ENCODE measurements at regions not wholly inside any gene's neighbourhood (a gene's known extent, or its start where the extent isn't known, plus 50 kb on each side); places are given as distances from the start of the nearest gene placed in this dataset.

GRCh38 chr2:205902041-205902899 is 183.7 kb downstream of the INO80D start:
- DNase-seq (ENCODE audit: low read depth in 2 of 2) = no peak

GRCh38 chr2:205901491-205901890 is 184.5 kb downstream of the INO80D start:
- no peak for DNase-seq (ENCODE audit: low read depth in 2 of 2)

- no peak for DNase-seq (ENCODE audit: low read depth in 2 of 2)
Measured at GRCh38 chr2:205898744-205899143, 187.2 kb downstream of the INO80D start.

DNA sequence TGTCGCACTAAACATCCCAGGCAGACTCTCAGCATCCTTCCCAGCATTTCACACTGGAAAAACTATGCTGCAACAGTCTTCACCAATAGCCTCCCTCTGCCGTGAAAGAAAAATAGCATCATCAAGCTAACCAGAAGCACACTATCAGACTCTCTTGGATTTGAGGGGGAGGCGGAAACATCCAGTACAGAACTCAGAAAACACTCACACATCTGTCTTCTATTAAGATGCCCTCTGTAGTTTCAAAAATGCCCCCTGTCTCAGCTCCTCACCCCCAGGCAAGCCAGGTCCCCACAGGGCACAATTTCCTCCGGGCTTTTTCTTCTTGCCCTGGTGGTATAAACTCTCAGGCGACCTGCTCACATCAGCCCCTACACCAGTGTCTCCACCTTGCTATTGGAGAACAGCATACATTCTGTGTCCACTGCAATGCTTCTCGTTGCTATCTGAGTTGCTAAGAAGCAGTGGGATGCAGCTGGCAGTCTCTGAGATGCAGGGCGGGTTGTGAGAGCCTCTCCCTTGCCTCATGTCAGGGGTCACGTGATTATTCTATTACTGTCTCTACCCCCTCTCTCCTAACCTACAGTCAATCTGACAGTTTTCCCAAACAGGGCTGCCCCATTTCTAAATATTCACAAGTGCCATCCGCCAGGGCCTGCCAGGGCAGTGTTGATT is 189.9 kb downstream of the INO80D start:
- DNase-seq (ENCODE audit: low read depth in 2 of 2) = no peak

DNA sequence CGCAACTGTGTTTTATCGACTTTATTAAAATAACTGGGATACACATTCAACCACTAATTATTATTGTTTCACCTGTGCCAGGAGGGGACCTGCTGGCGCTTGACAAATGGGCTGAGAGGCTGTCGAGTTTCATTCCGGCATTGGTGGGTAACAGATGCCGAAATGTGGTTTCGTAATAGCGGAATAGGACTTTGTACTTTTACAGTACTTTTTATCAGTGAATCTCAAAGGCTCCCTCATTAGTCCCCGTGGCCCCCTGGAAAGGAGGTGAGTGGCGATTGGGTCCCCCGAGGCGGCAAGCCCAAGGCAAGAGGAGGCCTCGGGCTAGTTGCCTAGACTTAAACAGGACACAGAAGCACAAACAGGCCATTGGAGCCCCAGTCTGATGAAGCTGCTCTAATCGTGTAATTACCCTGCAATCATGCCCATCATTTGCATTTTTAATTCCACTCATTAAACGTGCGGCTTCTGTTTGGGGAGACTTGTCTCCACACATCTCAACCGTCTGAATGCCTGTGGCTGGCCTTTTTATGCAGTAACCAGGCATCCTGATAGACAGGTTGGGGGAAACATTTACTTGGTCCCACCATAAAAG is 193.2 kb downstream of the INO80D start:
- DNase-seq (ENCODE audit: low read depth in 2 of 2) = no peak

GRCh38 chr2:205892251-205892655 is 193.7 kb downstream of the INO80D start:
- no peak for DNase-seq (ENCODE audit: low read depth in 2 of 2)

DNA sequence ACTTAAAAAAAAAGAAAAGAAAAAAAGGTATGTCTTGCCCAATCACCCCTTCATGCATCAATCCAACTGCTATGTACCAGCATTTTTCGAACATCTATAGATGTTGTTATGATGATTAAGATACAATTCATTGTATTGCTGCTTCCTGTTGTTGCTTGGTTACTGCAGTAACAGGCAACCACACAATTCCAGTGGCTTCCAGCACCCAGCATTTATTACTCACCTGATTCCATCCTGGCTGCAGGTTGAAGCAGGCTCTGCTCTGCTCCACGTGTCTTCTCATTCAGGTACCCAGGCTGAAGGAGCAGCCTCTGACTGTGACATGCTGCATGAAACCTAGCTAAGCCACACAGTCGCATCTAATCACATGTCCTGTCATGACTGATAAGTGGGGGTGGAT is 196.9 kb downstream of the INO80D start:
- no peak for DNase-seq (ENCODE audit: low read depth in 2 of 2)

DNA sequence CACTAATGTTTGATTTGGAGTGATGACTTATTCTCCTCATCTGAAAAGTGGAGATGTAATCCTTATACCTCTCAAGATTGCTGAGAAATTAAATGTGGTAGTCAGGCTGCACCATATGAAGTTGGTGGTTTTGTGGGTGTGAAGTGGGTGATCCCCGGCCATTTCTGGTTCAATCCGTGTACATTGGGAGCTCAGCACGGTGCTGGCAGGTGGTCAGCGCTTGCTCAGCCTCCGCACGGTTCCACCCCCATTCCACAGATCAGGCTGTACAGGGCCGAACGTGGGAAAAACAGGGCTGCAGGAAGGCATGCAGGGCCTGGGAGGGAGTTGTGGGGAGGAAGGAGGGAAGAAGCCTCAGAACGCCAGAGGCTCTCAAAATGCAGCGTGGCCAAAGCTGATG is 198.3 kb downstream of the INO80D start:
- DNase-seq (ENCODE audit: low read depth in 2 of 2) = no peak

GRCh38 chr2:205885492-205886099 is 200.4 kb downstream of the INO80D start:
- DNase-seq (ENCODE audit: low read depth in 2 of 2) = peak in 1 of 2 donors; percentile 28

DNA sequence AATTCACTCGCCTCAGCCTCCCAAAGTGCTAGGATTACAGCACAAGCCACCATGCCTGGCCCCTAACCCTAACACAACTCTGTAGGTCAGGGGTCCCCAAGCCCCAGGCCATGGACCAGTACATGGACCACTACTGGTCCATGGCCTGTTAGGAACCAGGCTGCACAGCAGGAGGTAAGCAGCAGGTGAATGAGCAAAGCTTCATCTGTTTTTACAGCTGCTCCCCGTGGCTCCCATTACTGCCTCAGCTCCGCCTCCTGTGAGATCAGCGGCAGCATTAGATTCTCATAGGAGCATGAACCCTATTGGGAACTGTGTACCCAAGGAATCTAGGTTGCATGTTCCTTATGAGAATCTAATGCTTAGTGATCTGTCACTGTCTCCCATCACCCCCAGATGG is 201.7 kb downstream of the NRP2 start:
- no peak for DNase-seq (ENCODE audit: low read depth in 2 of 2)

GRCh38 chr2:205882806-205883425 is 200.6 kb downstream of the NRP2 start:
- DNase-seq (ENCODE audit: low read depth in 2 of 2) = no peak

- no peak for DNase-seq (ENCODE audit: low read depth in 2 of 2)
Measured at GRCh38 chr2:205880048-205880447, 197.7 kb downstream of the NRP2 start.

DNA sequence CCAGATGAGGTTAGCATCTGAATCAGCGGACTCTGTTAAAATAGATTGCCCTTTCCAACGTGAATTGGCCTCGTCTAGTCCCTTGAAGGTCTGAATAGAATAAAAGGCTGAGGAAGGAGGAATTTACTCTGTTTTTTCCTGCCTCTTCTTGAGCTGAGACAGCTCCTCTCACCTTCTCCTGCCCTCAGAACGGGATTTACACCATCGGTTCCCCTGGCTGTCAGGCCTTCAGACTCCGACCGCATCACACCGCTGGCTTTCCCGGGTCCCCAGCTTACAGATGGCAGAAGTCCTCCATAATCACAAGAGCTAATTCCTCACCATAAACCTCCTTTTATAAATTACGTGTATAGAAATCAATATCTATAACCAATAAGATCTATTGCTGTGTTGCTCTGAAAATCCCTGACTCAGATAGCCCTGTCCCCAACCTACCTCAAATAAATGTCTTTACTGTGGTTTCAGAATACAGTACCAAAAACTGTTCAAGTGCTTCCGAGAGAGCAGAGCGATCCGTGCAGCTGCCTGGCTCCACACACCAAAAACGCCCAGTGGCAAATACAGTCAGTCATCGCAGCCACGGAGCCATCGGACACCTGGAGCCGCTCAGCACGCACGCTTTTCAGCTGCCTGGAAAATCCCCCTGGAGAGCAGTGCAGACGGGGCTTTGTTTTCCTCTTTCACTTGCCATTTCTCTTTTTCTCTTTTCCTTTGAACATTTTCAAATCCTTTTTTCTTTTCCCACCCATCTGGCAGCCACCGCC is 196.9 kb downstream of the NRP2 start:
- no peak for DNase-seq (ENCODE audit: low read depth in 2 of 2)

DNA sequence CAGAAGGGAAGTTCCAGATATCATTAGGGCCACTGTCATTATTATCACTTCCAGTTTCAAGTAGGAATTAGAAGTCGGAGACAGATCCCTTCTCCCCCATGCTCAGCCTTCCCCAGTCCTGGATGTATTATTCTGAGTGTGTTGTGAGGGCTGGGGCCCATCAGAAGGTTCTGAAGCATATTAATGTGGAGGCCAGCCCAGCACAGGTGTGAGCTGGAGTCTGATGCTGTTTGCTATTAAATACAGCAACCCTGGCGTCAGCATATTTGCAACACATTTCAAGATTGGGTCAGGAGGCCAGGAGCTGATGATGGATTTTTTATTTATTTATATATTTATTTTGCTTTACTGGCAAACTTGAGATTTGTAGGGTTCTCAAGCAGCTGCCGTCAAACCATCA is 195.2 kb downstream of the NRP2 start:
- DNase-seq (ENCODE audit: low read depth in 2 of 2) = no peak

DNA sequence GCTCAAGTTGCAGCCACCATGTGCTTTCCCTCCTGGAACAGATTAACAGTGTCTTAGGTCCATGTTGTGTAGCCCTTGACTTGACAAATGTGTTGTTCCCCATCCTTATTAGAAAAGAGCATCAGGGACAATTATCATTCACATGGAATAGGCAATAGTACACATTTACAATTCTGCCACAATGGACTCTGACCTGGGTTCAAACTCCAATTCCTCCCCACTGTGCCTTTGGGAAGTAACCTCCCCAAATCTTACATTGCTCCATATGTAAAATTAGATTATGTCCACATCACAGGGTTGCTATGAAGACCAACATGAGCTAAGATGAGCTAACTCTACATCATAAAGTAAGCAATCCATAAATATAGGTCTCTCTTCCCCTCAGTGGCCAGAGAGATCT is 193.8 kb downstream of the NRP2 start:
- no peak for DNase-seq (ENCODE audit: low read depth in 2 of 2)

DNA sequence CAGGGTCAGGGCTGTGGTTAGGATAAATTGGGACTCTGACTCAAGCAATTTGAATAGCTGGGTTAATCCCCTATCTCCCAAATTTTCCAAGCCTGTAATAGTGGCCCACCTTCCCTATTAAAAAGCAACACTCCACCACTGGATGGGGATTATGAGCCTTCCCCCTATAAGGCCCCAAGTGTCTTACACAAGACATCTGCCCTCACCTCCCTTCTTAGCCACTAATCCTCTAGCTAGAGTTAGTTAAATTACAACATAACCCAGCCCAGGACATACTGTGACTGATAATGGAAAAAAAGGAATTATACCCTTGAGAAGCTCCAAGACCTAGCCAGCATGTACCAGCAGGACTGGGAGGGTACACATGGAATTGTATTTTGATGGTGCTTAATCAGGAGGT is 190.4 kb downstream of the NRP2 start:
- no peak for DNase-seq (ENCODE audit: low read depth in 2 of 2)

- no peak for DNase-seq (ENCODE audit: low read depth in 2 of 2)
Measured at GRCh38 chr2:205869439-205869838, 187.1 kb downstream of the NRP2 start.

GRCh38 chr2:205868773-205869333 is 186.6 kb downstream of the NRP2 start:
- no peak for DNase-seq (ENCODE audit: low read depth in 2 of 2)

DNA sequence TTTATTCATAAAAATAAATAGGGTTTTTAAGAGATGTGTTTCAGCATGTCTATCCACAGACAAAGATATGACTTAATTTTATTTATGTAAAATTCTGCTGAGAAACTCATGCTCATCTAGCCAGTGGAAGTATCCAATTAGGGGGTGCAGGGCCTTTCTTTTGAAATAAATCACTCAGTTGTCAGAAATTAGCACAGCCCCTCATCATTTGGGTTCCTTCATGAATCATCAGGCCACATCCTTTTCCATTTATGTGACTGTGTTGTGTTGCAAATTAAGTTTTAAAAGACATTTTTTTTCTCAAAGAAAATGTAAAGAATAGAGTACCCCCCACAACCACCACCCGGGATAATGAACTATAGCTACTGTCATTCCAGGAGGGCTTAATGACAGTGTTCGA is 185.8 kb downstream of the NRP2 start:
- no peak for DNase-seq (ENCODE audit: low read depth in 2 of 2)

- DNase-seq (ENCODE audit: low read depth in 2 of 2) = no peak
Measured at GRCh38 chr2:205867371-205867770, 185.1 kb downstream of the NRP2 start.

DNA sequence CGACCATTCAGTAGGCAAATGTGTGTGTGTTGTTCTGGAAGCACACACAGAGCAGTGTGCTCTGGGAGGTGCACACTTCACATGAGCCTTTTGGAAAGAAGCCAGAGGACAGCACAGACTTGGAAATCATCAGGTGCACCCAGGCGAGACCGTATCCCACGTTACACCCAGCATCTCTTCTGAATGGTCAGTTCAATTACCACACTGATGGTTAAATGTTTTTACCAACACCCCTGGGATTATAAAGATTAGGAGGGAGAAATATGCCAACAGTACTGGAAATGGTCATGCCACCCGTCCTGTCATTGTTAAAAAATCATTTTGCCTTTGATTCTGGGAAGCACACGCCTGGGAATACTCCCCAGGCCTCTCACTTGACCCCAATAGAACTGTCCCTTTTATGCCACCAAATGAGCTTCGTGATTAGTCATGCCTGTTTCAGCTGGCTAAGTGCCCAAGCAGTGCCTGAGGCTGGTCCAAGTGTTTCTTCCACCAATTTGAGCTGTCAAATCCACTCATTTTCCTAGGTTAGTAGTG is 183.7 kb downstream of the NRP2 start:
- no peak for DNase-seq (ENCODE audit: low read depth in 2 of 2)
